Keratinocyte (primary cell): ENCODE measurements at regions not wholly inside any gene's neighbourhood (a gene's known extent, or its start where the extent isn't known, plus 50 kb on each side); places are given as distances from the start of the nearest gene placed in this dataset.

Source experiments
- DNase-seq: peaks from one replicate; pipeline ENCODE4 v3.0.0-alpha.2; 2011; ENCODE audit warnings: low read depth, missing footprints, low spot score
- FAIRE-seq: peaks from 2 replicates; lab custom pipeline; 2011; peaks lifted over from hg19 to GRCh38; lab: Jason Lieb, UNC
- H2AFZ ChIP-seq: 2 replicates; pipeline ENCODE4 v1.6.0; 2012; ENCODE audit warnings: low read length, control low read depth, inconsistent platforms; ENCODE audit not compliant: control insufficient read depth
- H3K27ac ChIP-seq: 2 replicates; pipeline ENCODE4 v1.5.1; 2011; ENCODE audit warnings: low read length; ENCODE audit not compliant: control insufficient read depth, insufficient read depth
- H3K27me3 ChIP-seq: 3 replicates; pipeline ENCODE4 v1.6.0; 2011; ENCODE audit warnings: low read length; ENCODE audit not compliant: control insufficient read depth, insufficient read depth; ENCODE audit errors: extremely low read depth
- H3K36me3 ChIP-seq, 2 experiments: 2 replicates in 1 of 2; 3 replicates in 1 of 2; pipeline ENCODE4 v1.5.1; 2011; ENCODE audit warnings: low read length in 2 of 2, mild to moderate bottlenecking in 1 of 2; ENCODE audit not compliant: control insufficient read depth in 2 of 2, insufficient read depth in 2 of 2; ENCODE audit errors: extremely low read depth in 1 of 2
- H3K4me1 ChIP-seq: 3 replicates; pipeline ENCODE4 v1.5.1; 2011; ENCODE audit warnings: low read length; ENCODE audit not compliant: control insufficient read depth, insufficient read depth; ENCODE audit errors: extremely low read depth
- H3K4me2 ChIP-seq: 3 replicates; pipeline ENCODE4 v1.6.0; 2011; ENCODE audit warnings: low read depth, low read length; ENCODE audit not compliant: control insufficient read depth, insufficient read depth; ENCODE audit errors: extremely low read depth
- H3K4me3 ChIP-seq, 3 experiments: fragments of 200-600 bp in 1 of 3; sonication (generic) in 1 of 3; 2 replicates in 2 of 3; 3 replicates in 1 of 3; pipeline ENCODE4 v1.5.1; 2011 to 2016; ENCODE audit warnings: low read length in 3 of 3, mild to moderate bottlenecking in 3 of 3, control low read depth in 2 of 3, inconsistent platforms in 1 of 3, low read depth in 1 of 3, mixed read lengths in 1 of 3, mixed run types in 1 of 3, moderate library complexity in 1 of 3; ENCODE audit not compliant: control insufficient read depth in 2 of 3, insufficient read depth in 2 of 3; ENCODE audit errors: extremely low read depth in 1 of 3
- H3K79me2 ChIP-seq: 2 replicates; pipeline ENCODE4 v1.6.0; 2012; ENCODE audit warnings: low read length; ENCODE audit not compliant: control insufficient read depth, insufficient read depth
- H3K9ac ChIP-seq: 3 replicates; pipeline ENCODE4 v1.6.0; 2011; ENCODE audit warnings: low read length; ENCODE audit not compliant: control insufficient read depth, insufficient read depth; ENCODE audit errors: extremely low read depth
- H3K9me1 ChIP-seq: 3 replicates; pipeline ENCODE4 v1.6.0; 2011; ENCODE audit warnings: low read length; ENCODE audit not compliant: control insufficient read depth, insufficient read depth; ENCODE audit errors: extremely low read depth
- H3K9me3 ChIP-seq: 2 replicates; pipeline ENCODE4 v1.5.1; 2012; ENCODE audit warnings: low read depth, low read length; ENCODE audit not compliant: control insufficient read depth
- H4K20me1 ChIP-seq: 3 replicates; pipeline ENCODE4 v1.6.0; 2011; ENCODE audit warnings: low read length; ENCODE audit not compliant: control insufficient read depth, insufficient read depth; ENCODE audit errors: extremely low read depth
- EZH2 ChIP-seq: IDR thresholded peaks from one replicate; pipeline ENCODE4 v1.6.1; 2012; ENCODE audit warnings: inconsistent platforms, mild to moderate bottlenecking, low read length, moderate library complexity
- dilution Hi-C: fragments of 300-500 bp; cut with MboI; formaldehyde crosslinking; loops from one replicate; pipeline ENCODE4 v1.7.0; 2020; ENCODE audit warnings: low sequenced_read_pairs; ENCODE audit not compliant: extremely low pct_ligation_motif_present
- TF ChIP-seq, protein P1 (sequence below), 3 experiments: IDR thresholded peaks in 1 of 3; conservative IDR thresholded peaks in 1 of 3; optimal IDR thresholded peaks in 1 of 3; 2 replicates in 2 of 3; 3 replicates in 1 of 3; pipeline versions ENCODE3 to v1.5.1; 2011; ENCODE audit warnings: low read length in 3 of 3, mild to moderate bottlenecking in 3 of 3, moderate library complexity in 2 of 3, control low read depth in 1 of 3, inconsistent platforms in 1 of 3; ENCODE audit not compliant: insufficient read depth in 2 of 3; ENCODE audit errors: extremely low read depth in 1 of 3

DNA sequence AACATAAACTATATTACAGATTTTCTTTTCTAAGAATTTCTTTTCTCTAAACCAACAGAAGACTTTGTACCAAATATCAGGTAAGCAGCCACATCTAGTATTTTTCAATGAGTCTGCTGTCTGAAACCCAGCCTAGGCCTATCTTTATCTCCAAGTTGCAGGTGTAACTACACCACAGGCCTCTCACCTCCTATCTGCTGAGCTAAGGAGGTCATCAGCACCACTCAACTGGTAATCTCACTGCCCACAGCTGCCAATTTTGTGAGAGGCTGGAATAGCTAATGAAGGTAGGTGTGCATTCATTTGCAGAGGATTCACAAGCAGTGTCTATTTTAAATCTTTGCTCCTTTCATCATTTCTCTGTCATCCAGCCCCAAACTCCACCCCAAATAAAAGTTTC lies 584.8 kb downstream of the HDGFL1 start:
- dilution Hi-C loops: no loop called here
- no peaks in the 10 kb centered on the region for H3K9me1 ChIP-seq
- H3K4me1 ChIP-seq: no peaks in the 10 kb centered on the region
- TF ChIP-seq, protein P1, sequence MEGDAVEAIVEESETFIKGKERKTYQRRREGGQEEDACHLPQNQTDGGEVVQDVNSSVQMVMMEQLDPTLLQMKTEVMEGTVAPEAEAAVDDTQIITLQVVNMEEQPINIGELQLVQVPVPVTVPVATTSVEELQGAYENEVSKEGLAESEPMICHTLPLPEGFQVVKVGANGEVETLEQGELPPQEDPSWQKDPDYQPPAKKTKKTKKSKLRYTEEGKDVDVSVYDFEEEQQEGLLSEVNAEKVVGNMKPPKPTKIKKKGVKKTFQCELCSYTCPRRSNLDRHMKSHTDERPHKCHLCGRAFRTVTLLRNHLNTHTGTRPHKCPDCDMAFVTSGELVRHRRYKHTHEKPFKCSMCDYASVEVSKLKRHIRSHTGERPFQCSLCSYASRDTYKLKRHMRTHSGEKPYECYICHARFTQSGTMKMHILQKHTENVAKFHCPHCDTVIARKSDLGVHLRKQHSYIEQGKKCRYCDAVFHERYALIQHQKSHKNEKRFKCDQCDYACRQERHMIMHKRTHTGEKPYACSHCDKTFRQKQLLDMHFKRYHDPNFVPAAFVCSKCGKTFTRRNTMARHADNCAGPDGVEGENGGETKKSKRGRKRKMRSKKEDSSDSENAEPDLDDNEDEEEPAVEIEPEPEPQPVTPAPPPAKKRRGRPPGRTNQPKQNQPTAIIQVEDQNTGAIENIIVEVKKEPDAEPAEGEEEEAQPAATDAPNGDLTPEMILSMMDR (optimal IDR thresholded peaks at IDR 0.05 in 1 of 3, IDR thresholded peaks at IDR 0.05 in 1 of 3, conservative IDR thresholded peaks at IDR 0.05 in 1 of 3; ENCODE audit: extremely low read depth in 1 of 3, insufficient read depth in 2 of 3, low read length in 3 of 3): no peak
- TF ChIP-seq EZH2: no peak
- no peak for FAIRE-seq
- no peaks in the 10 kb centered on the region for H3K9me3 ChIP-seq
- no peak for DNase-seq
- H3K9ac ChIP-seq: no peak overlapping the region
- H3K36me3 ChIP-seq: no peaks in the 10 kb centered on the region
- H2AFZ ChIP-seq: no peak overlapping the region
- no peak overlapping the region for H3K27ac ChIP-seq
- H3K4me3 ChIP-seq: no peak overlapping the region
- H3K27me3 ChIP-seq: no peaks in the 10 kb centered on the region
- H3K79me2 ChIP-seq: no peaks in the 10 kb centered on the region
- H4K20me1 ChIP-seq: no peaks in the 10 kb centered on the region
- no peak overlapping the region for H3K4me2 ChIP-seq

DNA sequence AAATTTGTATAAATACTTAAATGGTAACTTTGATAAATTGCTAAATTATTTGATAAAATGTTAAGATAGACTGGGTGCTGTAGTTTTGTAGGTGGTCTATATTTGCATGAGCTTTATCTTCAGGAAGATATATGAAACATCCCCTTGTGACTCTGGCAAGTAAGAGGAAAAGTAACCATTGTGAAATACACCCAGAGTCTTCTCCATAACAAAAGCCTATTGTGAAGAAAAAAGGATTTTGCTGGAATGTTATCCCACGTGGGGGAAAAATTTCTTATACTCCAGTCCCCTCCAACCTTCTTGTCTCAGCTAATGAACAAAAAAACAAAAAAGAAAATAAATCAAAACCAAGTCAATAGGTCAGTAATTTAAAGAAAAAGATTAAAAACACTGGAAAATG lies 600.7 kb downstream of the HDGFL1 start:
- no peaks in the 10 kb centered on the region for H3K9me3 ChIP-seq
- H4K20me1 ChIP-seq: no peaks in the 10 kb centered on the region
- H3K9ac ChIP-seq: no peak overlapping the region
- H3K27ac ChIP-seq: no peak overlapping the region
- H3K9me1 ChIP-seq: no peaks in the 10 kb centered on the region
- H3K79me2 ChIP-seq: no peaks in the 10 kb centered on the region
- no peak overlapping the region for H3K4me2 ChIP-seq
- peaks cover 6% of the 10 kb centered on the region for H3K4me1 ChIP-seq
- DNase-seq (no peak), FAIRE-seq (no peak)
- no peak overlapping the region for H3K4me3 ChIP-seq
- H3K36me3 ChIP-seq: no peaks in the 10 kb centered on the region
- H2AFZ ChIP-seq: no peak overlapping the region
- H3K27me3 ChIP-seq: no peaks in the 10 kb centered on the region
- TF ChIP-seq, protein P1 (optimal IDR thresholded peaks at IDR 0.05 in 1 of 3, IDR thresholded peaks at IDR 0.05 in 1 of 3, conservative IDR thresholded peaks at IDR 0.05 in 1 of 3; ENCODE audit: extremely low read depth in 1 of 3, insufficient read depth in 2 of 3, low read length in 3 of 3): no peak
- dilution Hi-C loops: no loop called here
